ENCODE measurements at regions not wholly inside any gene's neighbourhood (a gene's known extent, or its start where the extent isn't known, plus 50 kb on each side); places are given as distances from the start of the nearest gene placed in this dataset.

DNA sequence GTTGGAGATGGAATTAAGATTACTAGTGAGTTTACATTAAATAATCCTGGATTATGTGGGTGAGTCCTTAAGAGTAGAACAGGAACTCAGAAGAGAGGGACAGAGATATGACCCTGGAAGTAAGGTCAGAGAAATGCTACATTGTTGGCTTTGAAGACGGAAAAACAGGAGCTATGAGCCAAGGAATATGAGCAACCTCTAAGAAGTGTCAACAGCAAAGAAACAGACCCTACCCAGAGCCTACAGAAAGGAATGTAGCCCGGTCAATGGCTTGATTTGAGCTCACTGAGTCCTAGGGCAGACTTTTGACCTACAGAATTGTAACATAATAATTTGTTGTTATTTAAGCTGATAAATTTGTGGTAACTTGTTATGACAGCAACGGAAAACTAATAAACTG lies 304.9 kb downstream of the IPMK start:
- TF ChIP-seq, protein P1, sequence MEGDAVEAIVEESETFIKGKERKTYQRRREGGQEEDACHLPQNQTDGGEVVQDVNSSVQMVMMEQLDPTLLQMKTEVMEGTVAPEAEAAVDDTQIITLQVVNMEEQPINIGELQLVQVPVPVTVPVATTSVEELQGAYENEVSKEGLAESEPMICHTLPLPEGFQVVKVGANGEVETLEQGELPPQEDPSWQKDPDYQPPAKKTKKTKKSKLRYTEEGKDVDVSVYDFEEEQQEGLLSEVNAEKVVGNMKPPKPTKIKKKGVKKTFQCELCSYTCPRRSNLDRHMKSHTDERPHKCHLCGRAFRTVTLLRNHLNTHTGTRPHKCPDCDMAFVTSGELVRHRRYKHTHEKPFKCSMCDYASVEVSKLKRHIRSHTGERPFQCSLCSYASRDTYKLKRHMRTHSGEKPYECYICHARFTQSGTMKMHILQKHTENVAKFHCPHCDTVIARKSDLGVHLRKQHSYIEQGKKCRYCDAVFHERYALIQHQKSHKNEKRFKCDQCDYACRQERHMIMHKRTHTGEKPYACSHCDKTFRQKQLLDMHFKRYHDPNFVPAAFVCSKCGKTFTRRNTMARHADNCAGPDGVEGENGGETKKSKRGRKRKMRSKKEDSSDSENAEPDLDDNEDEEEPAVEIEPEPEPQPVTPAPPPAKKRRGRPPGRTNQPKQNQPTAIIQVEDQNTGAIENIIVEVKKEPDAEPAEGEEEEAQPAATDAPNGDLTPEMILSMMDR (IDR thresholded peaks at IDR 0.05; ENCODE audit: poor library complexity): no peak
- no peak for TF ChIP-seq EZH2 (IDR thresholded peaks at IDR 0.05; ENCODE audit: borderline replicate concordance)
- no peak for TF ChIP-seq EZH2phosphoT487 (IDR thresholded peaks at IDR 0.05; ENCODE audit: low read depth, severe bottlenecking, unreplicated experiment)

Measured in hepatocyte (in vitro differentiated cells).